GM12891 (cell line): ENCODE measurements at regions not wholly inside any gene's neighbourhood (a gene's known extent, or its start where the extent isn't known, plus 50 kb on each side); places are given as distances from the start of the nearest gene placed in this dataset.

Source experiments
- PAX5 ChIP-seq: IDR thresholded peaks from 2 replicates; pipeline ENCODE4 v1.6.1; 2011; ENCODE audit warnings: low read length, moderate library complexity, mild to moderate bottlenecking; ENCODE audit not compliant: insufficient read depth, severe bottlenecking
- POLR2A ChIP-seq: IDR thresholded peaks from 2 replicates; pipeline ENCODE4 v1.6.1; 2011; ENCODE audit warnings: low read depth, low read length, control low read depth
- POLR2AphosphoS5 ChIP-seq: IDR thresholded peaks from 2 replicates; pipeline ENCODE4 v1.6.1; 2011; ENCODE audit warnings: low read depth, low read length, control low read depth
- POU2F2 ChIP-seq: IDR thresholded peaks from 2 replicates; pipeline ENCODE4 v1.6.1; 2011; ENCODE audit warnings: low read depth, mild to moderate bottlenecking, control low read depth, low read length, moderate library complexity
- SPI1 ChIP-seq: IDR thresholded peaks from 2 replicates; pipeline ENCODE4 v1.6.1; 2011; ENCODE audit warnings: low read depth, low read length, control low read depth
- TAF1 ChIP-seq: IDR thresholded peaks from 2 replicates; pipeline ENCODE4 v1.6.1; 2011; ENCODE audit warnings: low read depth, low read length, control low read depth

- no peak for TF ChIP-seq POLR2A
- TF ChIP-seq SPI1: 0 out of 2 replicates have a peak, but pooled peaks have one; percentile 17
- TF ChIP-seq POLR2AphosphoS5: no peak
- no peak for TF ChIP-seq POU2F2
- no peak for TF ChIP-seq PAX5
- TF ChIP-seq TAF1: no peak
Observed at GRCh38 chr1:36599828-36600227, 117.1 kb upstream of the CSF3R start.
